Spleen (tissue), 7 donors: ENCODE measurements at regions not wholly inside any gene's neighbourhood (a gene's known extent, or its start where the extent isn't known, plus 50 kb on each side); places are given as distances from the start of the nearest gene placed in this dataset.

Source experiments
- CTCF ChIP-seq, 11 experiments: fragments of 200-600 bp in 7 of 11; fragments of 450-650 bp in 4 of 11; sonication (generic) in 4 of 11; IDR thresholded peaks in 8 of 11; conservative IDR thresholded peaks in 3 of 11; 1 replicate in 7 of 11; 2 replicates in 4 of 11; pipeline versions ENCODE4 v1.4.0 to v1.8.0; 2016 to 2021; ENCODE audit warnings: antibody characterized with exemption in 11 of 11, inconsistent platforms in 4 of 11, mild to moderate bottlenecking in 1 of 11
- POLR2A ChIP-seq, 3 donors: fragments of 450-650 bp; IDR thresholded peaks; one replicate each; pipeline ENCODE4 v1.5.1; 2017; ENCODE audit warnings: antibody characterized with exemption in 3 of 3, mild to moderate bottlenecking in 1 of 3
- donor health status: DM: no; HTN: no; CAD: no; lungs with moderate emphysema.
- donor health status: DM: no; HTN: no; CAD: no.
- donor health status: DM: no; HTN: no; CAD: no.

- TF ChIP-seq POLR2A (IDR thresholded peaks at IDR 0.05) (no peak), CTCF (IDR thresholded peaks at IDR 0.05 in 8 of 11, conservative IDR thresholded peaks at IDR 0.05 in 3 of 11) (no peak)
Measured at GRCh38 chr6:71678091-71678490, 208.3 kb upstream of the RIMS1 start.
